ENCODE measurements at regions not wholly inside any gene's neighbourhood (a gene's known extent, or its start where the extent isn't known, plus 50 kb on each side); places are given as distances from the start of the nearest gene placed in this dataset.

DNA sequence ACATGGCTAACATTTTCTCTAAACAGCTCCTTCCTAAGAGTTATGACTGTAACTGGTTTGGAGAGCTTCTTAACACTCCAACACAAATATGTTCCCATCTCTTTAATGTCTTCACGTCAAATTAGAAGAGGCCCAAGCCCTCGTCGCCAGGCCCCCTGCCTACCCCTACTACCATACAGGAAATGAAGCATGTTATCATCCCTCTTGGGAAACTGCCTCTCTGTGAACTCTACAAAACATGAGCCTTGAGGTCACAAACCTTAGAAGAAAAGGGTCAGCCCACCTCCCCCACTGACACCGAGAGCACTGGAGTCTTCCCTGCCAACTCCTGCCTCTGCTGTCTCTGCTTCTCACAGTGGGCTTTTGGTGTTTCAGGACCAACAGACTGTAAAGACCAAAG is 243.1 kb upstream of the STT3B start:
- H4K20me1 ChIP-seq (ENCODE audit: insufficient read depth, low read length): no peaks in the 10 kb centered on the region
- no peak for TF ChIP-seq EZH2 (IDR thresholded peaks at IDR 0.05; ENCODE audit: insufficient read depth, low read length)
- TF ChIP-seq, protein P1, sequence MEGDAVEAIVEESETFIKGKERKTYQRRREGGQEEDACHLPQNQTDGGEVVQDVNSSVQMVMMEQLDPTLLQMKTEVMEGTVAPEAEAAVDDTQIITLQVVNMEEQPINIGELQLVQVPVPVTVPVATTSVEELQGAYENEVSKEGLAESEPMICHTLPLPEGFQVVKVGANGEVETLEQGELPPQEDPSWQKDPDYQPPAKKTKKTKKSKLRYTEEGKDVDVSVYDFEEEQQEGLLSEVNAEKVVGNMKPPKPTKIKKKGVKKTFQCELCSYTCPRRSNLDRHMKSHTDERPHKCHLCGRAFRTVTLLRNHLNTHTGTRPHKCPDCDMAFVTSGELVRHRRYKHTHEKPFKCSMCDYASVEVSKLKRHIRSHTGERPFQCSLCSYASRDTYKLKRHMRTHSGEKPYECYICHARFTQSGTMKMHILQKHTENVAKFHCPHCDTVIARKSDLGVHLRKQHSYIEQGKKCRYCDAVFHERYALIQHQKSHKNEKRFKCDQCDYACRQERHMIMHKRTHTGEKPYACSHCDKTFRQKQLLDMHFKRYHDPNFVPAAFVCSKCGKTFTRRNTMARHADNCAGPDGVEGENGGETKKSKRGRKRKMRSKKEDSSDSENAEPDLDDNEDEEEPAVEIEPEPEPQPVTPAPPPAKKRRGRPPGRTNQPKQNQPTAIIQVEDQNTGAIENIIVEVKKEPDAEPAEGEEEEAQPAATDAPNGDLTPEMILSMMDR (IDR thresholded peaks at IDR 0.05; ENCODE audit: insufficient read depth, low read depth, low read length): no peak
- H3K79me2 ChIP-seq (ENCODE audit: insufficient read depth, low read length): no peaks in the 10 kb centered on the region
- H3K36me3 ChIP-seq (ENCODE audit: insufficient read depth, low read length): no peaks in the 10 kb centered on the region
- peaks cover 35% of the 10 kb centered on the region for H3K4me1 Mint-ChIP-seq (ENCODE audit: low read depth, unreplicated experiment)
- no peak overlapping the region for H2AFZ ChIP-seq (ENCODE audit: low read depth, low read length)
- H3K36me3 Mint-ChIP-seq (ENCODE audit: low read depth, unreplicated experiment): no peaks in the 10 kb centered on the region
- H3K9me3 ChIP-seq (ENCODE audit: insufficient read depth, low read depth, low read length): no peaks in the 10 kb centered on the region
- no peak for DNase-seq (ENCODE audit: low read depth)
- H3K27ac ChIP-seq (ENCODE audit: low read depth, low read length): no peak overlapping the region
- H3K27me3 ChIP-seq (ENCODE audit: insufficient read depth, low read length): no peaks in the 10 kb centered on the region
- H3K4me1 ChIP-seq (ENCODE audit: insufficient read depth, low read length): no peaks in the 10 kb centered on the region
- no peak overlapping the region for H3K4me2 ChIP-seq (ENCODE audit: low read length)
- H3K4me3 ChIP-seq (ENCODE audit: insufficient read depth, low read depth, low read length): no peak overlapping the region
- H3K4me3 Mint-ChIP-seq (ENCODE audit: unreplicated experiment): no peak overlapping the region
- FAIRE-seq: no peak
- no peaks in the 10 kb centered on the region for H3K9me3 Mint-ChIP-seq (ENCODE audit: unreplicated experiment)
- H3K27ac Mint-ChIP-seq (ENCODE audit: unreplicated experiment): no peak overlapping the region
- no peak overlapping the region for H3K9ac ChIP-seq (ENCODE audit: low read length)
- no peaks in the 10 kb centered on the region for H3K27me3 Mint-ChIP-seq (ENCODE audit: low read depth, unreplicated experiment)

DNA sequence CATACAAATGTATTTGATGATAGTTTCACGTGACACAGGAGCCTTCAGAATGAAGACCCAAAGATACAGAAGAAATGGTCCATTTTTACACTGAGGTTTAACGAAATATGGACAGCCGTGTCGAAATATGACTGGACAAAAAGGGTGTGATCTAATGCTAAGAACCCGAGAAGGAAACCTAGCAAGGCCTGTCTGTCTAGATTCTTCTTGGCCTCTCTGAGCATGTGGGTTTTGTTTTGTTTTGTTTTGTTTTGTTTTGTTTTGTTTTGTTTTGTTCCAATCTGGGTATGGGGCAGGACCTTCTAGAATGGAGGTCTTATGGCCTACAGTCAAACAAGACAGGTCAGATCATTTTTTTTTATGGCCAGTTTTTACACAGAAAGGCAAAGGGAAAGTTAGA is 242.7 kb upstream of the STT3B start:
- no peak overlapping the region for H3K9ac ChIP-seq (ENCODE audit: low read length)
- peak overlapping the region; percentile 37 for H3K27ac Mint-ChIP-seq (ENCODE audit: unreplicated experiment)

DNA sequence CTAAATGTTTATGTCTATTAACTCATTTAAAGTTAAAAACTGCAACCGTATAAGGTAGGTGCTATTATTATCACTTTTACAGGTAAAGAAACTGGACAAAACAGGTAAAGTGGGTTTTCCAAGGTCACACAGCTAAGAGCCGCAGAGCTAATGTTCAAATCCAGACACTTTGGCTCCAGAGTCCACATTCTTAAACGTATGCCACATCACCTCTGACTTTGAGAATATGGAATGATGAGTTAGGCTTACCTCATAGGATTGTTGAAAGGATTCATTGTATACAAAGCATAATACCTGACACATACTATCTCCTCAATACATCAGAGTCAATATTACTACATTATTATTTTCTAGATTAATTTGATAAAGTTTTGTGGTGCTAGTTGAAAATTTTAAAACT is 240.9 kb upstream of the STT3B start:
- Histone ChIP-seq H2AFZ (ENCODE audit: low read depth, low read length) (no peak overlapping the region), H3K36me3 (ENCODE audit: insufficient read depth, low read length) (no peaks in the 10 kb centered on the region), H3K27ac (ENCODE audit: low read depth, low read length) (no peak overlapping the region), H3K27me3 (ENCODE audit: insufficient read depth, low read length) (no peaks in the 10 kb centered on the region), H3K4me2 (ENCODE audit: low read length) (no peak overlapping the region), H3K9ac (ENCODE audit: low read length) (no peak overlapping the region), H3K79me2 (ENCODE audit: insufficient read depth, low read length) (no peaks in the 10 kb centered on the region), H3K9me3 (ENCODE audit: insufficient read depth, low read depth, low read length) (no peaks in the 10 kb centered on the region), H3K4me1 (ENCODE audit: insufficient read depth, low read length) (no peaks in the 10 kb centered on the region), H3K4me3 (ENCODE audit: insufficient read depth, low read depth, low read length) (no peak overlapping the region), H4K20me1 (ENCODE audit: insufficient read depth, low read length) (no peaks in the 10 kb centered on the region)
- Mint-ChIP-seq H3K4me3 (ENCODE audit: unreplicated experiment) (no peak overlapping the region), H3K9me3 (ENCODE audit: unreplicated experiment) (no peaks in the 10 kb centered on the region), H3K4me1 (ENCODE audit: low read depth, unreplicated experiment) (peaks cover 32% of the 10 kb centered on the region), H3K27me3 (ENCODE audit: low read depth, unreplicated experiment) (no peaks in the 10 kb centered on the region), H3K36me3 (ENCODE audit: low read depth, unreplicated experiment) (no peaks in the 10 kb centered on the region), H3K27ac (ENCODE audit: unreplicated experiment) (no peak overlapping the region)
- FAIRE-seq (no peak), DNase-seq (ENCODE audit: low read depth) (no peak)
- TF ChIP-seq, protein P1 (IDR thresholded peaks at IDR 0.05; ENCODE audit: insufficient read depth, low read depth, low read length): no peak
- TF ChIP-seq EZH2 (IDR thresholded peaks at IDR 0.05; ENCODE audit: insufficient read depth, low read length): no peak

More for the DNA sequence above, 242.7 kb upstream of the STT3B start:
- peaks cover 37% of the 10 kb centered on the region for H3K4me1 Mint-ChIP-seq (ENCODE audit: low read depth, unreplicated experiment)
- Histone ChIP-seq H3K79me2 (ENCODE audit: insufficient read depth, low read length) (no peaks in the 10 kb centered on the region), H3K9me3 (ENCODE audit: insufficient read depth, low read depth, low read length) (no peaks in the 10 kb centered on the region), H3K36me3 (ENCODE audit: insufficient read depth, low read length) (no peaks in the 10 kb centered on the region), H3K4me1 (ENCODE audit: insufficient read depth, low read length) (no peaks in the 10 kb centered on the region), H3K4me2 (ENCODE audit: low read length) (no peak overlapping the region), H3K27ac (ENCODE audit: low read depth, low read length) (no peak overlapping the region), H3K27me3 (ENCODE audit: insufficient read depth, low read length) (no peaks in the 10 kb centered on the region), H3K4me3 (ENCODE audit: insufficient read depth, low read depth, low read length) (no peak overlapping the region), H2AFZ (ENCODE audit: low read depth, low read length) (no peak overlapping the region), H4K20me1 (ENCODE audit: insufficient read depth, low read length) (no peaks in the 10 kb centered on the region)
- FAIRE-seq (no peak), DNase-seq (ENCODE audit: low read depth) (no peak)
- no peak for TF ChIP-seq EZH2 (IDR thresholded peaks at IDR 0.05; ENCODE audit: insufficient read depth, low read length)
- TF ChIP-seq, protein P1 (IDR thresholded peaks at IDR 0.05; ENCODE audit: insufficient read depth, low read depth, low read length): no peak
- H3K36me3 Mint-ChIP-seq (ENCODE audit: low read depth, unreplicated experiment): no peaks in the 10 kb centered on the region
- H3K4me3 Mint-ChIP-seq (ENCODE audit: unreplicated experiment): no peak overlapping the region
- H3K27me3 Mint-ChIP-seq (ENCODE audit: low read depth, unreplicated experiment): no peaks in the 10 kb centered on the region
- H3K9me3 Mint-ChIP-seq (ENCODE audit: unreplicated experiment): no peaks in the 10 kb centered on the region
